Prostate gland (tissue), 2 donors: ENCODE measurements at regions not wholly inside any gene's neighbourhood (a gene's known extent, or its start where the extent isn't known, plus 50 kb on each side); places are given as distances from the start of the nearest gene placed in this dataset.

Experiments
- DNase-seq: peaks from one replicate; pipeline ENCODE4 v3.0.0-alpha.2; 2019; ENCODE audit warnings: low spot score
- H3K27ac ChIP-seq, 2 donors: fragments of 200-600 bp; sonication (generic); 2 replicates each; pipeline ENCODE4 v1.5.1; 2017 to 2019
- H3K27me3 ChIP-seq: fragments of 200-600 bp; sonication (generic); replicated peaks from 2 replicates; pipeline ENCODE4 v1.5.1; 2019; ENCODE audit not compliant: insufficient read depth
- H3K36me3 ChIP-seq, 2 donors: fragments of 200-600 bp; sonication (generic); 1 replicate in 1 of 2; 2 replicates in 1 of 2; pipeline versions ENCODE4 v1.5.1 to v1.8.1; 2017 to 2019
- H3K4me1 ChIP-seq: fragments of 200-600 bp; sonication (generic); replicated peaks from 2 replicates; pipeline ENCODE4 v1.5.1; 2019
- H3K4me3 ChIP-seq, 2 donors: fragments of 200-600 bp; sonication (generic); 2 replicates each; pipeline ENCODE4 v1.5.1; 2017 to 2019
- H3K9me3 ChIP-seq: fragments of 200-600 bp; sonication (generic); 2 replicates; pipeline ENCODE4 v1.5.1; 2017
- CTCF ChIP-seq, 4 experiments: fragments of 200-600 bp in 2 of 4; fragments of 450-650 bp in 2 of 4; sonication (generic) in 2 of 4; IDR thresholded peaks; 1 replicate in 3 of 4; 2 replicates in 1 of 4; pipeline ENCODE4 v1.5.1; 2016 to 2019; ENCODE audit warnings: antibody characterized with exemption in 4 of 4, mild to moderate bottlenecking in 2 of 4, moderate library complexity in 2 of 4
- POLR2A ChIP-seq: fragments of 450-650 bp; IDR thresholded peaks from one replicate; pipeline ENCODE4 v1.6.1; 2016; ENCODE audit warnings: antibody characterized with exemption, mild to moderate bottlenecking
- POLR2AphosphoS5 ChIP-seq: sonication (generic); formaldehyde crosslinking; IDR thresholded peaks from one replicate; pipeline ENCODE4 v1.6.1; 2017; ENCODE audit warnings: antibody characterized with exemption
- WGBS: methylation state at CpG from one replicate; pipeline ENCODE4 v1.1.5; 2018; 5-methylcytosine and 5-hydroxymethylcytosine counted together
- intact Hi-C: fragments of 100-400 bp; cut with DNase I; formaldehyde crosslinking; loops from one replicate; pipeline ENCODE4 v1.14.2; 2022

- H3K4me3 ChIP-seq: no peak overlapping the region
- no peaks in the 10 kb centered on the region for H3K36me3 ChIP-seq
- intact Hi-C loops: no loop called here
- TF ChIP-seq POLR2A (no peak), POLR2AphosphoS5 (no peak), CTCF (IDR thresholded peaks at IDR 0.05) (no peak)
- WGBS: 82% methylated on average over 3 of the region's 3 CpGs
- no peaks in the 10 kb centered on the region for H3K9me3 ChIP-seq
- H3K4me1 ChIP-seq: no peaks in the 10 kb centered on the region
- no peak overlapping the region for H3K27ac ChIP-seq
- DNase-seq: no peak
- no peaks in the 10 kb centered on the region for H3K27me3 ChIP-seq
Observed at GRCh38 chr1:188988589-188988988, 1489.1 kb downstream of the BRINP3 start.

- intact Hi-C loops: no loop called here
Observed at GRCh38 chr1:188991221-188991930, 1486.3 kb downstream of the BRINP3 start.

GRCh38 chr1:189007824-189008223 is 1469.8 kb downstream of the BRINP3 start:
- H3K36me3 ChIP-seq: no peaks in the 10 kb centered on the region
- intact Hi-C loops: no loop called here
- H3K4me1 ChIP-seq: no peaks in the 10 kb centered on the region
- no peak for TF ChIP-seq POLR2A
- no peak for TF ChIP-seq POLR2AphosphoS5
- no peak for TF ChIP-seq CTCF (IDR thresholded peaks at IDR 0.05)
- H3K4me3 ChIP-seq: no peak overlapping the region
- H3K9me3 ChIP-seq: no peaks in the 10 kb centered on the region
- H3K27me3 ChIP-seq: no peaks in the 10 kb centered on the region
- no peak for DNase-seq
- WGBS: 51% methylated on average over 3 of the region's 3 CpGs
- no peak overlapping the region for H3K27ac ChIP-seq

More at GRCh38 chr1:188991221-188991930, 1486.3 kb downstream of the BRINP3 start:
- 79% methylated on average over 2 of the region's 2 CpGs for WGBS
- Histone ChIP-seq H3K4me3 (no peak overlapping the region), H3K36me3 (no peaks in the 10 kb centered on the region), H3K9me3 (no peaks in the 10 kb centered on the region), H3K27ac (no peak overlapping the region), H3K4me1 (no peaks in the 10 kb centered on the region), H3K27me3 (no peaks in the 10 kb centered on the region)
- DNase-seq: no peak
- TF ChIP-seq CTCF (IDR thresholded peaks at IDR 0.05): no peak
- no peak for TF ChIP-seq POLR2AphosphoS5
- TF ChIP-seq POLR2A: no peak

- no peaks in the 10 kb centered on the region for H3K9me3 ChIP-seq
- no peak for DNase-seq
- H3K27me3 ChIP-seq: no peaks in the 10 kb centered on the region
- H3K4me3 ChIP-seq: no peak overlapping the region
- no peak overlapping the region for H3K27ac ChIP-seq
- no peaks in the 10 kb centered on the region for H3K4me1 ChIP-seq
- intact Hi-C loops: no loop called here
- WGBS: 78% methylated on average over 5 of the region's 5 CpGs
- no peak for TF ChIP-seq POLR2A
- no peak for TF ChIP-seq CTCF (IDR thresholded peaks at IDR 0.05)
- no peak for TF ChIP-seq POLR2AphosphoS5
- H3K36me3 ChIP-seq: no peaks in the 10 kb centered on the region
Observed at GRCh38 chr1:189021577-189021976, 1456.1 kb downstream of the BRINP3 start.

- TF ChIP-seq POLR2AphosphoS5 (no peak), POLR2A (no peak), CTCF (IDR thresholded peaks at IDR 0.05) (no peak)
- DNase-seq: no peak
- Histone ChIP-seq H3K36me3 (no peaks in the 10 kb centered on the region), H3K9me3 (no peaks in the 10 kb centered on the region), H3K27ac (no peak overlapping the region), H3K4me1 (no peaks in the 10 kb centered on the region), H3K27me3 (no peaks in the 10 kb centered on the region), H3K4me3 (no peak overlapping the region)
- WGBS: 84% methylated on average over 4 of the region's 4 CpGs
- intact Hi-C loops: no loop called here
Observed at GRCh38 chr1:189022015-189022414, 1455.6 kb downstream of the BRINP3 start.
